Brain microvascular endothelial cell (primary cell): ENCODE measurements at regions not wholly inside any gene's neighbourhood (a gene's known extent, or its start where the extent isn't known, plus 50 kb on each side); places are given as distances from the start of the nearest gene placed in this dataset.
"Not testable (repeated sequence)": the region's sequence is repeated elsewhere in the genome, so short reads cannot be mapped to it uniquely, and the experiment has no call there.

Experiments
- DNase-seq: peaks from one replicate; pipeline ENCODE4 v3.0.0-alpha.2; 2020
- H3K27ac ChIP-seq: fragments of 250-450 bp; sonication (Bioruptor Pico); 2 replicates; pipeline ENCODE4 v1.5.1; 2020; ENCODE audit warnings: mild to moderate bottlenecking, moderate library complexity
- H3K27me3 ChIP-seq: fragments of 250-450 bp; sonication (Bioruptor Pico); replicated peaks from 2 replicates; pipeline ENCODE4 v1.5.1; 2020; ENCODE audit warnings: mild to moderate bottlenecking
- H3K36me3 ChIP-seq: fragments of 250-450 bp; sonication (Bioruptor Pico); replicated peaks from 2 replicates; pipeline ENCODE4 v1.5.1; 2020; ENCODE audit warnings: mild to moderate bottlenecking
- H3K4me3 ChIP-seq: 2 replicates; pipeline ENCODE4 v1.5.1; 2011; ENCODE audit warnings: low read depth, mild to moderate bottlenecking, control low read depth, low read length, moderate library complexity
- CTCF ChIP-seq: IDR thresholded peaks from 2 replicates; pipeline ENCODE4 v1.5.1; 2011; ENCODE audit warnings: low read depth, mild to moderate bottlenecking, moderate library complexity, low read length, control low read depth, inconsistent platforms; ENCODE audit errors: missing control alignments
- in situ Hi-C: cut with HindIII; loops from 2 replicates; pipeline ENCODE4 v1.10.0; 2017; ENCODE audit warnings: low sequenced_read_pairs, low pct_ligation_motif_present

GRCh38 chr3:94360987-94361386 lies 298.1 kb downstream of the NSUN3 start:
- no peak for DNase-seq
- no peak for TF ChIP-seq CTCF
- H3K36me3 ChIP-seq = no peaks in the 10 kb centered on the region
- no peak overlapping the region for H3K4me3 ChIP-seq
- in situ Hi-C loops = no loop called here
- H3K27ac ChIP-seq = no peak overlapping the region
- no peaks in the 10 kb centered on the region for H3K27me3 ChIP-seq

- no peak for DNase-seq
- no peak for TF ChIP-seq CTCF
- no peak overlapping the region for H3K27ac ChIP-seq
- no peaks in the 10 kb centered on the region for H3K36me3 ChIP-seq
- no peaks in the 10 kb centered on the region for H3K27me3 ChIP-seq
- H3K4me3 ChIP-seq = no peak overlapping the region
- in situ Hi-C loops = no loop called here
Measured at GRCh38 chr3:94362393-94362792, 299.5 kb downstream of the NSUN3 start.

- Histone ChIP-seq H3K27ac (no peak overlapping the region), H3K4me3 (no peak overlapping the region), H3K27me3 (no peaks in the 10 kb centered on the region), H3K36me3 (no peaks in the 10 kb centered on the region)
- DNase-seq = no peak
- in situ Hi-C loops = no loop called here
- TF ChIP-seq CTCF = no peak
Measured at GRCh38 chr3:94365006-94365405, 302.1 kb downstream of the NSUN3 start.

GRCh38 chr3:94372026-94372425 lies 309.2 kb downstream of the NSUN3 start:
- Histone ChIP-seq H3K27me3 (no peaks in the 10 kb centered on the region), H3K36me3 (no peaks in the 10 kb centered on the region), H3K4me3 (no peak overlapping the region), H3K27ac (no peak overlapping the region)
- in situ Hi-C loops = no loop called here
- TF ChIP-seq CTCF = no peak
- DNase-seq = no peak

GRCh38 chr3:94373456-94373855 lies 310.6 kb downstream of the NSUN3 start:
- no peak overlapping the region for H3K4me3 ChIP-seq
- in situ Hi-C loops = no loop called here
- no peaks in the 10 kb centered on the region for H3K27me3 ChIP-seq
- no peak for TF ChIP-seq CTCF
- no peaks in the 10 kb centered on the region for H3K36me3 ChIP-seq
- no peak overlapping the region for H3K27ac ChIP-seq
- DNase-seq = no peak

GRCh38 chr3:94374439-94375161 lies 311.7 kb downstream of the NSUN3 start:
- DNase-seq = no peak
- in situ Hi-C loops = no loop called here
- Histone ChIP-seq H3K27me3 (no peaks in the 10 kb centered on the region), H3K27ac (no peak overlapping the region), H3K36me3 (no peaks in the 10 kb centered on the region), H3K4me3 (no peak overlapping the region)
- TF ChIP-seq CTCF = no peak

GRCh38 chr3:94377123-94377696 lies 314.3 kb downstream of the NSUN3 start:
- H3K27me3 ChIP-seq, H3K4me3 ChIP-seq, DNase-seq, H3K27ac ChIP-seq, in situ Hi-C loops, H3K36me3 ChIP-seq: not testable (repeated sequence)

- H3K4me3 ChIP-seq, H3K27me3 ChIP-seq, in situ Hi-C loops, H3K36me3 ChIP-seq, H3K27ac ChIP-seq, DNase-seq: not testable (repeated sequence)
Measured at GRCh38 chr3:94377863-94378262, 315.0 kb downstream of the NSUN3 start.
